ENCODE measurements at regions not wholly inside any gene's neighbourhood (a gene's known extent, or its start where the extent isn't known, plus 50 kb on each side); places are given as distances from the start of the nearest gene placed in this dataset.
"Not testable (repeated sequence)": the region's sequence is repeated elsewhere in the genome, so short reads cannot be mapped to it uniquely, and the experiment has no call there.

- H3K27ac ChIP-seq (ENCODE audit: control insufficient read depth, insufficient read depth, low read length); DNase-seq (ENCODE audit: low read depth, low spot score); H4K20me1 ChIP-seq (ENCODE audit: control insufficient read depth, extremely low read depth, insufficient read depth, low read length); H3K9ac ChIP-seq (ENCODE audit: control insufficient read depth, extremely low read depth, insufficient read depth, low read length); H3K4me1 ChIP-seq (ENCODE audit: control insufficient read depth, extremely low read depth, insufficient read depth, low read length); H2AFZ ChIP-seq (ENCODE audit: control insufficient read depth, low read length); dilution Hi-C loops (cut with MboI; ENCODE audit: extremely low pct_ligation_motif_present, low sequenced_read_pairs); H3K27me3 ChIP-seq (ENCODE audit: control insufficient read depth, extremely low read depth, insufficient read depth, low read length); FAIRE-seq; H3K9me3 ChIP-seq (ENCODE audit: control insufficient read depth, low read depth, low read length); H3K4me3 ChIP-seq (ENCODE audit: control insufficient read depth in 2 of 3, extremely low read depth in 1 of 3, insufficient read depth in 2 of 3, low read depth in 1 of 3, low read length in 3 of 3); H3K79me2 ChIP-seq (ENCODE audit: control insufficient read depth, insufficient read depth, low read length); H3K4me2 ChIP-seq (ENCODE audit: control insufficient read depth, extremely low read depth, insufficient read depth, low read depth, low read length); H3K36me3 ChIP-seq (ENCODE audit: control insufficient read depth in 2 of 2, extremely low read depth in 1 of 2, insufficient read depth in 2 of 2, low read length in 2 of 2); H3K9me1 ChIP-seq (ENCODE audit: control insufficient read depth, extremely low read depth, insufficient read depth, low read length): not testable (repeated sequence)
Measured at GRCh38 chr2:90220623-90221299, 1529.3 kb downstream of the RPIA start.

GRCh38 chr2:90221300-90221651 lies 1529.8 kb downstream of the RPIA start:
- Histone ChIP-seq H3K36me3 (ENCODE audit: control insufficient read depth in 2 of 2, extremely low read depth in 1 of 2, insufficient read depth in 2 of 2, low read length in 2 of 2) (no peaks in the 10 kb centered on the region), H3K9me1 (ENCODE audit: control insufficient read depth, extremely low read depth, insufficient read depth, low read length) (no peaks in the 10 kb centered on the region), H3K4me1 (ENCODE audit: control insufficient read depth, extremely low read depth, insufficient read depth, low read length) (no peaks in the 10 kb centered on the region), H3K9me3 (ENCODE audit: control insufficient read depth, low read depth, low read length) (no peaks in the 10 kb centered on the region), H3K79me2 (ENCODE audit: control insufficient read depth, insufficient read depth, low read length) (no peaks in the 10 kb centered on the region), H3K4me2 (ENCODE audit: control insufficient read depth, extremely low read depth, insufficient read depth, low read depth, low read length) (no peak overlapping the region), H2AFZ (ENCODE audit: control insufficient read depth, low read length) (no peak overlapping the region), H3K27ac (ENCODE audit: control insufficient read depth, insufficient read depth, low read length) (no peak overlapping the region), H4K20me1 (ENCODE audit: control insufficient read depth, extremely low read depth, insufficient read depth, low read length) (no peaks in the 10 kb centered on the region), H3K4me3 (ENCODE audit: control insufficient read depth in 2 of 3, extremely low read depth in 1 of 3, insufficient read depth in 2 of 3, low read depth in 1 of 3, low read length in 3 of 3) (no peak overlapping the region), H3K9ac (ENCODE audit: control insufficient read depth, extremely low read depth, insufficient read depth, low read length) (no peak overlapping the region), H3K27me3 (ENCODE audit: control insufficient read depth, extremely low read depth, insufficient read depth, low read length) (no peaks in the 10 kb centered on the region)
- TF ChIP-seq EZH2 (IDR thresholded peaks at IDR 0.05; ENCODE audit: low read length) = no peak
- TF ChIP-seq CTCF (optimal IDR thresholded peaks at IDR 0.05 in 1 of 3, IDR thresholded peaks at IDR 0.05 in 1 of 3, conservative IDR thresholded peaks at IDR 0.05 in 1 of 3; ENCODE audit: extremely low read depth in 1 of 3, insufficient read depth in 2 of 3, low read length in 3 of 3) = no peak
- FAIRE-seq (no peak), DNase-seq (ENCODE audit: low read depth, low spot score) (no peak)
- dilution Hi-C loops (cut with MboI; ENCODE audit: extremely low pct_ligation_motif_present, low sequenced_read_pairs) = no loop called here

- H3K9me3 ChIP-seq (ENCODE audit: control insufficient read depth, low read depth, low read length); H3K9me1 ChIP-seq (ENCODE audit: control insufficient read depth, extremely low read depth, insufficient read depth, low read length); H3K9ac ChIP-seq (ENCODE audit: control insufficient read depth, extremely low read depth, insufficient read depth, low read length); DNase-seq (ENCODE audit: low read depth, low spot score); H3K27me3 ChIP-seq (ENCODE audit: control insufficient read depth, extremely low read depth, insufficient read depth, low read length); H4K20me1 ChIP-seq (ENCODE audit: control insufficient read depth, extremely low read depth, insufficient read depth, low read length); H3K36me3 ChIP-seq (ENCODE audit: control insufficient read depth in 2 of 2, extremely low read depth in 1 of 2, insufficient read depth in 2 of 2, low read length in 2 of 2); FAIRE-seq; dilution Hi-C loops (cut with MboI; ENCODE audit: extremely low pct_ligation_motif_present, low sequenced_read_pairs); H3K4me1 ChIP-seq (ENCODE audit: control insufficient read depth, extremely low read depth, insufficient read depth, low read length); H3K27ac ChIP-seq (ENCODE audit: control insufficient read depth, insufficient read depth, low read length); H2AFZ ChIP-seq (ENCODE audit: control insufficient read depth, low read length); H3K4me2 ChIP-seq (ENCODE audit: control insufficient read depth, extremely low read depth, insufficient read depth, low read depth, low read length); H3K4me3 ChIP-seq (ENCODE audit: control insufficient read depth in 2 of 3, extremely low read depth in 1 of 3, insufficient read depth in 2 of 3, low read depth in 1 of 3, low read length in 3 of 3); H3K79me2 ChIP-seq (ENCODE audit: control insufficient read depth, insufficient read depth, low read length): not testable (repeated sequence)
Measured at GRCh38 chr2:90224767-90225166, 1533.3 kb downstream of the RPIA start.

- dilution Hi-C loops (cut with MboI; ENCODE audit: extremely low pct_ligation_motif_present, low sequenced_read_pairs); H3K27me3 ChIP-seq (ENCODE audit: control insufficient read depth, extremely low read depth, insufficient read depth, low read length); H4K20me1 ChIP-seq (ENCODE audit: control insufficient read depth, extremely low read depth, insufficient read depth, low read length); H3K4me2 ChIP-seq (ENCODE audit: control insufficient read depth, extremely low read depth, insufficient read depth, low read depth, low read length); H3K9me3 ChIP-seq (ENCODE audit: control insufficient read depth, low read depth, low read length); H3K79me2 ChIP-seq (ENCODE audit: control insufficient read depth, insufficient read depth, low read length); H3K9me1 ChIP-seq (ENCODE audit: control insufficient read depth, extremely low read depth, insufficient read depth, low read length); H3K4me1 ChIP-seq (ENCODE audit: control insufficient read depth, extremely low read depth, insufficient read depth, low read length); H3K36me3 ChIP-seq (ENCODE audit: control insufficient read depth in 2 of 2, extremely low read depth in 1 of 2, insufficient read depth in 2 of 2, low read length in 2 of 2); H3K4me3 ChIP-seq (ENCODE audit: control insufficient read depth in 2 of 3, extremely low read depth in 1 of 3, insufficient read depth in 2 of 3, low read depth in 1 of 3, low read length in 3 of 3); H3K27ac ChIP-seq (ENCODE audit: control insufficient read depth, insufficient read depth, low read length); FAIRE-seq; H2AFZ ChIP-seq (ENCODE audit: control insufficient read depth, low read length); H3K9ac ChIP-seq (ENCODE audit: control insufficient read depth, extremely low read depth, insufficient read depth, low read length); DNase-seq (ENCODE audit: low read depth, low spot score): not testable (repeated sequence)
Measured at GRCh38 chr2:90226465-90227072, 1535.1 kb downstream of the RPIA start.

Data from keratinocyte (primary cell).